ENCODE measurements at regions not wholly inside any gene's neighbourhood (a gene's known extent, or its start where the extent isn't known, plus 50 kb on each side); places are given as distances from the start of the nearest gene placed in this dataset.
A peak's percentile ranks its signal among the peaks of the same experiment; 100 is the strongest.

DNA sequence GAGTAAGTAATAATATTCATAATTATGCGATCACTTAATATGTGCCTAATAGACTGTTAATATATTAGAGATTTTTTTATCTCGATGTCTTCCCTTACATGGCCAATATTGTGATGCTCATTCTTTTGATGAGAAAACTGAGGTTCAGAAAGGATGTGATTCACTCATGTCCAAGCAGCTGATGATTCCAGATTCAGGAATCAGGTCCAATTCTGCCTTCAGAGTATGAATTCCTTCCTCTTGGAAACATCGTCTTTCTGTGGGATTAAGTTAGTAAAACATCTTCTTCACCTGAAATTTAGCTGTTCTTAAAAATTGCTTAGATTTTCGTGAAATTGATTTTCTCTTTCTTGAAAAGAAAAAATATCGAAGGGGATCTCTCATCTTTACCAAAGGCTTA lies 242.5 kb upstream of the RFX3 start:
- DNase-seq (ENCODE audit: low read depth) = peak; percentile 28
- Histone ChIP-seq H3K4me3 (ENCODE audit: insufficient read depth, low read depth, low read length) (no peak overlapping the region), H3K36me3 (ENCODE audit: insufficient read depth, low read length) (no peaks in the 10 kb centered on the region), H3K79me2 (ENCODE audit: insufficient read depth, low read length) (no peaks in the 10 kb centered on the region), H3K4me2 (ENCODE audit: low read length) (peak overlapping the region; percentile 12), H3K9ac (ENCODE audit: low read length) (no peak overlapping the region), H3K4me1 (ENCODE audit: insufficient read depth, low read length) (no peaks in the 10 kb centered on the region), H2AFZ (ENCODE audit: low read depth, low read length) (no peak overlapping the region), H3K27me3 (ENCODE audit: insufficient read depth, low read length) (no peaks in the 10 kb centered on the region), H4K20me1 (ENCODE audit: insufficient read depth, low read length) (no peaks in the 10 kb centered on the region), H3K27ac (ENCODE audit: low read depth, low read length) (no peak overlapping the region), H3K9me3 (ENCODE audit: insufficient read depth, low read depth, low read length) (no peaks in the 10 kb centered on the region)
- H3K27me3 Mint-ChIP-seq (ENCODE audit: low read depth, unreplicated experiment) = peaks cover 5% of the 10 kb centered on the region
- H3K4me3 Mint-ChIP-seq (ENCODE audit: unreplicated experiment) = no peak overlapping the region
- H3K9me3 Mint-ChIP-seq (ENCODE audit: unreplicated experiment) = no peaks in the 10 kb centered on the region
- H3K36me3 Mint-ChIP-seq (ENCODE audit: low read depth, unreplicated experiment) = no peaks in the 10 kb centered on the region
- no peaks in the 10 kb centered on the region for H3K4me1 Mint-ChIP-seq (ENCODE audit: low read depth, unreplicated experiment)
- TF ChIP-seq EZH2 (IDR thresholded peaks at IDR 0.05; ENCODE audit: insufficient read depth, low read length) = no peak
- TF ChIP-seq CTCF (IDR thresholded peaks at IDR 0.05; ENCODE audit: insufficient read depth, low read depth, low read length) = no peak
- H3K27ac Mint-ChIP-seq (ENCODE audit: unreplicated experiment) = no peak overlapping the region
- FAIRE-seq = peak; percentile 91

DNA sequence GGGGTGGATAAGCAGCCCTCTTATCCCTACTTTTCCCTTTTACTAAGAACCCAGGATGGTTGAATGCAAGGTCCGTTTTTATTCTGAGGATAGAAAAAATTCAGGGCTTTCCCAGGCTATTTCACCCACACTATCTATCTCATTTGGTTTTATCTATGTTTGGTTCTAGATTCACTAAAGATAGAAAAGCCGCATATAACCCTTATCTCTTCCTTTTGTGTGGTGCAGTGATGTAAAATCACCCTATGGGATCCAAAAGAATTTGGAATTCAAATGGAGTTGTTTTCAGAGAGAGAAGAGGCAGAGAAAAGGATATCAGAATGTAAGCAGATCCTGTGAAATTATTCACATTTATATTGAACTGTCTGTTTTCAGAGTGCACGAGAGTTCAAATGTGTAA lies 236.3 kb upstream of the RFX3 start:
- Mint-ChIP-seq H3K9me3 (ENCODE audit: unreplicated experiment) (no peaks in the 10 kb centered on the region), H3K4me3 (ENCODE audit: unreplicated experiment) (no peak overlapping the region), H3K27ac (ENCODE audit: unreplicated experiment) (no peak overlapping the region), H3K4me1 (ENCODE audit: low read depth, unreplicated experiment) (peaks cover 3% of the 10 kb centered on the region), H3K27me3 (ENCODE audit: low read depth, unreplicated experiment) (no peaks in the 10 kb centered on the region), H3K36me3 (ENCODE audit: low read depth, unreplicated experiment) (no peaks in the 10 kb centered on the region)
- no peak for TF ChIP-seq EZH2 (IDR thresholded peaks at IDR 0.05; ENCODE audit: insufficient read depth, low read length)
- no peak for TF ChIP-seq CTCF (IDR thresholded peaks at IDR 0.05; ENCODE audit: insufficient read depth, low read depth, low read length)
- H3K9ac ChIP-seq (ENCODE audit: low read length) = no peak overlapping the region
- FAIRE-seq (no peak), DNase-seq (ENCODE audit: low read depth) (no peak)
- H3K27me3 ChIP-seq (ENCODE audit: insufficient read depth, low read length) = no peaks in the 10 kb centered on the region
- H3K9me3 ChIP-seq (ENCODE audit: insufficient read depth, low read depth, low read length) = no peaks in the 10 kb centered on the region
- H3K4me1 ChIP-seq (ENCODE audit: insufficient read depth, low read length) = peaks cover 6% of the 10 kb centered on the region
- no peak overlapping the region for H3K4me3 ChIP-seq (ENCODE audit: insufficient read depth, low read depth, low read length)
- H3K27ac ChIP-seq (ENCODE audit: low read depth, low read length) = no peak overlapping the region
- no peak overlapping the region for H3K4me2 ChIP-seq (ENCODE audit: low read length)
- H3K36me3 ChIP-seq (ENCODE audit: insufficient read depth, low read length) = no peaks in the 10 kb centered on the region
- no peaks in the 10 kb centered on the region for H3K79me2 ChIP-seq (ENCODE audit: insufficient read depth, low read length)
- H2AFZ ChIP-seq (ENCODE audit: low read depth, low read length) = no peak overlapping the region
- no peaks in the 10 kb centered on the region for H4K20me1 ChIP-seq (ENCODE audit: insufficient read depth, low read length)

DNA sequence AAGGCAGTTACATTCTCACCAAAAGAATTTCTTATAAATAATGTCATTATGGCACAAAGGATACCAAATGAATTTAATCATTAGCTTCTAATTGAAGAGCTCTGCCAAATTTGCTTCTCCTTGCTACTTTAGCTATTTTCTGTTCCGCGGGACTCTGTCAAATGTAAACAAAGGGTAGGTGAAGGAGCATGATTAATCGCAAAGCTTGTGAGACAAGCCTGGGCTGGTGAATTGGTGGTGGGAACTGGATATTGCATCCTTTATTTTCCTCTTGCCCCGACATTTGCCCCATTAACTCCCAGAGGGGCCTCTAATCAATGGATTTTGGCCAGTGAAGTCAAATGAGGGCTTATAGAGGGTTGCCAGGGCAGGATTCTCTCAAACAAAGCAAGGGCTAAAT lies 234.2 kb upstream of the RFX3 start:
- H4K20me1 ChIP-seq (ENCODE audit: insufficient read depth, low read length) = no peaks in the 10 kb centered on the region
- no peak overlapping the region for H3K4me3 ChIP-seq (ENCODE audit: insufficient read depth, low read depth, low read length)
- no peaks in the 10 kb centered on the region for H3K36me3 ChIP-seq (ENCODE audit: insufficient read depth, low read length)
- FAIRE-seq (no peak), DNase-seq (ENCODE audit: low read depth) (peak; percentile 41)
- Mint-ChIP-seq H3K27ac (ENCODE audit: unreplicated experiment) (no peak overlapping the region), H3K36me3 (ENCODE audit: low read depth, unreplicated experiment) (no peaks in the 10 kb centered on the region), H3K9me3 (ENCODE audit: unreplicated experiment) (no peaks in the 10 kb centered on the region), H3K4me3 (ENCODE audit: unreplicated experiment) (no peak overlapping the region), H3K27me3 (ENCODE audit: low read depth, unreplicated experiment) (no peaks in the 10 kb centered on the region), H3K4me1 (ENCODE audit: low read depth, unreplicated experiment) (peaks cover 9% of the 10 kb centered on the region)
- no peaks in the 10 kb centered on the region for H3K27me3 ChIP-seq (ENCODE audit: insufficient read depth, low read length)
- H3K9ac ChIP-seq (ENCODE audit: low read length) = no peak overlapping the region
- peak overlapping the region; percentile 28 for H3K4me2 ChIP-seq (ENCODE audit: low read length)
- no peak overlapping the region for H3K27ac ChIP-seq (ENCODE audit: low read depth, low read length)
- H2AFZ ChIP-seq (ENCODE audit: low read depth, low read length) = peak overlapping the region; percentile 13
- no peaks in the 10 kb centered on the region for H3K79me2 ChIP-seq (ENCODE audit: insufficient read depth, low read length)
- TF ChIP-seq CTCF (IDR thresholded peaks at IDR 0.05; ENCODE audit: insufficient read depth, low read depth, low read length) (peak; percentile 16), EZH2 (IDR thresholded peaks at IDR 0.05; ENCODE audit: insufficient read depth, low read length) (no peak)
- no peaks in the 10 kb centered on the region for H3K9me3 ChIP-seq (ENCODE audit: insufficient read depth, low read depth, low read length)
- peaks cover 6% of the 10 kb centered on the region for H3K4me1 ChIP-seq (ENCODE audit: insufficient read depth, low read length)

Data from astrocyte (in vitro differentiated cells and primary cell).